Ishikawa (cell line): ENCODE measurements at regions not wholly inside any gene's neighbourhood (a gene's known extent, or its start where the extent isn't known, plus 50 kb on each side); places are given as distances from the start of the nearest gene placed in this dataset.

Experiments
- CEBPB ChIP-seq: IDR thresholded peaks from 2 replicates; pipeline ENCODE4 v1.6.1; 2012
- CREB1 ChIP-seq: IDR thresholded peaks from 2 replicates; pipeline ENCODE4 v1.6.1; 2012; ENCODE audit warnings: low read depth
- EGR1 ChIP-seq: IDR thresholded peaks from 2 replicates; pipeline ENCODE4 v1.6.1; 2012
- EP300 ChIP-seq: IDR thresholded peaks from 2 replicates; pipeline ENCODE4 v1.6.1; 2012; ENCODE audit warnings: borderline replicate concordance
- FOXM1 ChIP-seq: IDR thresholded peaks from 2 replicates; pipeline ENCODE4 v1.6.1; 2012; ENCODE audit warnings: low read depth, borderline replicate concordance
- NFIC ChIP-seq: IDR thresholded peaks from 2 replicates; pipeline ENCODE4 v1.6.1; 2012
- RAD21 ChIP-seq: IDR thresholded peaks from 2 replicates; pipeline ENCODE4 v1.6.1; 2012; ENCODE audit warnings: low read depth
- TAF1 ChIP-seq: IDR thresholded peaks from 2 replicates; pipeline ENCODE4 v1.6.1; 2012; ENCODE audit warnings: low read depth, mild to moderate bottlenecking
- TCF12 ChIP-seq: IDR thresholded peaks from 2 replicates; pipeline ENCODE4 v1.6.1; 2012; ENCODE audit warnings: low read depth
- TEAD4 ChIP-seq: IDR thresholded peaks from 2 replicates; pipeline ENCODE4 v1.6.1; 2012
- YY1 ChIP-seq: IDR thresholded peaks from 2 replicates; pipeline ENCODE4 v1.6.1; 2012; ENCODE audit warnings: low read depth
- ZBTB7A ChIP-seq: IDR thresholded peaks from 2 replicates; pipeline ENCODE4 v1.6.1; 2012; ENCODE audit warnings: low read depth
- TF ChIP-seq, protein P1 (sequence below): IDR thresholded peaks from 2 replicates; pipeline ENCODE4 v1.6.1; 2012
- TF ChIP-seq, protein P2 (sequence below): IDR thresholded peaks from 2 replicates; pipeline ENCODE4 v1.6.1; 2012; ENCODE audit warnings: low read depth, mild to moderate bottlenecking
- TF ChIP-seq, protein P3 (sequence below): IDR thresholded peaks from 2 replicates; pipeline ENCODE4 v1.6.1; 2012

DNA sequence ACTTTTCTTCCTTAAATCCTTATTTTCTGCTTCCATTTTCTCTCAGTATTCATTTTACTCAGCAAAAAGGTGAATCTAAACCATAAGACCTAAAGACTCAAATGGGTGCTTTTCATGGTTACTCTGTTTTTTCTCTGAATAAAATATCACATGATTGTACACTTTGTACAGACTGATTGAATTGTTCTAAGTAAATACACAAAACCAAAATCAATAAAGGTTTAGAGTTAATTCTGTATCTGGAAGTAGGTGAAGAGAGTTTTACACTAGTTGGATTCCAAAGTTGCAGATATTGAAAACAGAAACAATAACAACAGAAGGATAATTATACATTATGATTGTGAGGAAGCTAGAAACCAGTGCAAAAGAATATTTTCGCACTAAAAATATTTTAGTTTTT lies 546.2 kb downstream of the TUSC7 start:
- TF ChIP-seq, protein P1, sequence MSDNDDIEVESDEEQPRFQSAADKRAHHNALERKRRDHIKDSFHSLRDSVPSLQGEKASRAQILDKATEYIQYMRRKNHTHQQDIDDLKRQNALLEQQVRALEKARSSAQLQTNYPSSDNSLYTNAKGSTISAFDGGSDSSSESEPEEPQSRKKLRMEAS: no peak
- TF ChIP-seq FOXM1 (no peak), YY1 (no peak), EP300 (no peak), CREB1 (no peak), TEAD4 (no peak), ZBTB7A (no peak), TCF12 (no peak), RAD21 (no peak), CEBPB (no peak), EGR1 (no peak), NFIC (no peak), TAF1 (no peak)
- TF ChIP-seq, protein P2, sequence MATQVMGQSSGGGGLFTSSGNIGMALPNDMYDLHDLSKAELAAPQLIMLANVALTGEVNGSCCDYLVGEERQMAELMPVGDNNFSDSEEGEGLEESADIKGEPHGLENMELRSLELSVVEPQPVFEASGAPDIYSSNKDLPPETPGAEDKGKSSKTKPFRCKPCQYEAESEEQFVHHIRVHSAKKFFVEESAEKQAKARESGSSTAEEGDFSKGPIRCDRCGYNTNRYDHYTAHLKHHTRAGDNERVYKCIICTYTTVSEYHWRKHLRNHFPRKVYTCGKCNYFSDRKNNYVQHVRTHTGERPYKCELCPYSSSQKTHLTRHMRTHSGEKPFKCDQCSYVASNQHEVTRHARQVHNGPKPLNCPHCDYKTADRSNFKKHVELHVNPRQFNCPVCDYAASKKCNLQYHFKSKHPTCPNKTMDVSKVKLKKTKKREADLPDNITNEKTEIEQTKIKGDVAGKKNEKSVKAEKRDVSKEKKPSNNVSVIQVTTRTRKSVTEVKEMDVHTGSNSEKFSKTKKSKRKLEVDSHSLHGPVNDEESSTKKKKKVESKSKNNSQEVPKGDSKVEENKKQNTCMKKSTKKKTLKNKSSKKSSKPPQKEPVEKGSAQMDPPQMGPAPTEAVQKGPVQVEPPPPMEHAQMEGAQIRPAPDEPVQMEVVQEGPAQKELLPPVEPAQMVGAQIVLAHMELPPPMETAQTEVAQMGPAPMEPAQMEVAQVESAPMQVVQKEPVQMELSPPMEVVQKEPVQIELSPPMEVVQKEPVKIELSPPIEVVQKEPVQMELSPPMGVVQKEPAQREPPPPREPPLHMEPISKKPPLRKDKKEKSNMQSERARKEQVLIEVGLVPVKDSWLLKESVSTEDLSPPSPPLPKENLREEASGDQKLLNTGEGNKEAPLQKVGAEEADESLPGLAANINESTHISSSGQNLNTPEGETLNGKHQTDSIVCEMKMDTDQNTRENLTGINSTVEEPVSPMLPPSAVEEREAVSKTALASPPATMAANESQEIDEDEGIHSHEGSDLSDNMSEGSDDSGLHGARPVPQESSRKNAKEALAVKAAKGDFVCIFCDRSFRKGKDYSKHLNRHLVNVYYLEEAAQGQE: no peak
- TF ChIP-seq, protein P3, sequence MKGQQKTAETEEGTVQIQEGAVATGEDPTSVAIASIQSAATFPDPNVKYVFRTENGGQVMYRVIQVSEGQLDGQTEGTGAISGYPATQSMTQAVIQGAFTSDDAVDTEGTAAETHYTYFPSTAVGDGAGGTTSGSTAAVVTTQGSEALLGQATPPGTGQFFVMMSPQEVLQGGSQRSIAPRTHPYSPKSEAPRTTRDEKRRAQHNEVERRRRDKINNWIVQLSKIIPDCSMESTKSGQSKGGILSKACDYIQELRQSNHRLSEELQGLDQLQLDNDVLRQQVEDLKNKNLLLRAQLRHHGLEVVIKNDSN: no peak

DNA sequence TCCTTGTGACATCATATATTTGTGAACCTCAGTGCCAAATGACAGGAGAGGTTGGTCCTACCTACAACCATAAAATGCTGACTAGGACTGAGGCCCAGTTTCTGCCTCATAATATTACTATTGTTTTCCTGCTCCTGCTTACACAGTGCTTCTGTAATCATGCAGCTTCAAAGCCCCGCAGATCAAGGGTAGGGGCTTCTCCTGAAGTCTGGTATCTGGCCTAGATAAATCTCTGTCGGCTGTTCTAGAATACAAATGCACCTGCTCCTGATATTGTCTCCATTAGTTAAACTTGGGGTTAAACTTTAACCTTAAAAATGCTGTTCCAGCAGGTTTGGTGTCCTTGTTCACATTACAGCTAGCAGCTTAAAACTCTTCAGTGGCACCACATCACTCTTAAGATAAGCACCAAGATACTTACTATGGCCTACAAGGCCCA lies 552.4 kb downstream of the TUSC7 start:
- TF ChIP-seq EP300 (no peak), EGR1 (no peak), YY1 (no peak), NFIC (no peak), TEAD4 (no peak), TCF12 (no peak)
- TF ChIP-seq, protein P1: no peak

DNA sequence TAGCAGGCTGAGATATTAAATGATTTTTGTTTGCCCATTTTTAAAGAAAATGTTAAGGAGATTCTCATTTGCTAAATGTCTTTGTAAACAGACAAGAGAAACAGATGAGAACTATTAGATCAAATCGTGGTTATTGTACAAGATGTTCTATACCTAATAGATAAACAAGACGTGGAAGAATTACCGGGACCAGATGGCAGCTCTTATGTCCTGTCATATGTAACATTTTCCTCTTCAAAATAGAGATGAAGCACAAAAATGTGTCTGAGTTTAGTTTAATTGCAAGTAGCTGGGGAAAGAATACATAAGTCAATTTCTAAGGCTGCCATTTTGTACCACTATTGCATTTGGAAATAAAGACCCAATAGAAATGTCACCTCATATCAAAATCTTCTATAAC lies 553.7 kb downstream of the TUSC7 start:
- TF ChIP-seq TCF12 (no peak), TEAD4 (no peak), TAF1 (no peak), EGR1 (no peak), ZBTB7A (no peak), NFIC (no peak), CREB1 (no peak), CEBPB (no peak), FOXM1 (no peak), YY1 (no peak)

DNA sequence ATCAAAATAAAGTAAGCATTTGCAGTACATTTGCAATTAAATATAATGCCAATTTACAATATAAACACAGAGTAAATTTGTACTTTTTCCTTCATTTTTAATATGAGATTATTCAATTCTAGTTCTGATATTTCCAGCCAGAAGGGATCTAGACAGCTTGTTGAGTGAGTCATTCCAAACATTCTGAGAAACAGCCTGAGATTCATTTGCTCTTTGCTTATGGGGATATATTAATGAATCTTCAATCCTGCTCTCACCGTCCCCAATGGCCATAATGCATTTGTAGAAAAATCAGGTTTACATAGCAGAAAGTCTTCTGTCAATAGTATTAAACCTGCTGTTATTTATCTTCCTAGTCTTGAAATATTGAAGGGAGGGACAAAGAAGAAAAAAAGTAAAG lies 554.2 kb downstream of the TUSC7 start:
- TF ChIP-seq, protein P2: no peak
- no peak for TF ChIP-seq FOXM1
- no peak for TF ChIP-seq YY1
- no peak for TF ChIP-seq ZBTB7A
- no peak for TF ChIP-seq TAF1
- TF ChIP-seq, protein P3: no peak
- no peak for TF ChIP-seq TCF12
- TF ChIP-seq EGR1: no peak
- TF ChIP-seq CEBPB: no peak
- TF ChIP-seq TEAD4: no peak
- TF ChIP-seq EP300: no peak
- TF ChIP-seq RAD21: no peak
- no peak for TF ChIP-seq NFIC

DNA sequence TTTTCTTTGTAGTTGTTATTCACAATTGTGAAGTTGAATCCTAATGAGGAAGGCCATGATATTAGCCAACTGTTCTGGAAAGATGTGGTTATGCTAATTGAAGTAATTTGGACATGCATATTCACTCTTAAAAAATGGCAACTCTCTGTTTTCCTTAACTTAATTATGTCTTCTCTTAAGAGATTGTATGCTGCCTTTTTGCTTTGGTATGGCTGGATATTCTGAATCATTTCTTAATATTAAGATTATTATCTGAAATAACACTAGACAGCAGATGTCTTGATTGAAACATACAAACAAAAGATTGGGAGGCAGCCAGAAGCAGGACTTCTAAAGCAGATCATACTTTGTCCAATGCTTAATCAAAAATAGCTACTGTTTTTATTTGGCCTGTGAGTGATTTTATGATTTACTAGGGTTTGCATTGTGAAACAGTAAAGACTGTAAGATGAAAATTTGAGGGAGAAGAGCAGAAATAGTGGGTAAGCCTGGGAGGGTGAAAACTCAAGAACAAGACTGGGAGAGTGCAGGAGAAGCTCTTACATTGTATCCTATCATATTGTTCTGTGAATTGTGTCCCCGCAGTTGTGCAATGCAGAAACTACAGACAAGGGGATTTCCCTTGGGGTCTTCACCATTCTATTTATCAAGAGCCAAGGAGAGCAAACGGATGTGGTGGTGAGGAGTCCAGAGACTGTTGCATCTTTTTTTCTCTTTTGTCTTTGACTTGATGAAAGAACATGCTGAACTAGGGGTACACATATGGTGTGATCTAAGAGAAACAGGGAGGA lies 554.8 kb downstream of the TUSC7 start:
- TF ChIP-seq, protein P2: no peak
- TF ChIP-seq, protein P1: no peak
- TF ChIP-seq ZBTB7A: no peak
- TF ChIP-seq, protein P3: no peak
- no peak for TF ChIP-seq FOXM1
- TF ChIP-seq NFIC: no peak
- TF ChIP-seq RAD21: no peak
- no peak for TF ChIP-seq TCF12
- TF ChIP-seq YY1: no peak
- TF ChIP-seq TEAD4: no peak
